Upper lobe of left lung (tissue), 4 donors: ENCODE measurements at regions not wholly inside any gene's neighbourhood (a gene's known extent, or its start where the extent isn't known, plus 50 kb on each side); places are given as distances from the start of the nearest gene placed in this dataset.

Experiments
- POLR2AphosphoS5 ChIP-seq, 2 donors: sonication (generic); formaldehyde crosslinking; IDR thresholded peaks; one replicate each; pipeline ENCODE4 v1.5.1; 2017; ENCODE audit warnings: antibody characterized with exemption in 2 of 2
- TF ChIP-seq, protein P1 (sequence below), 6 experiments: fragments of 450-650 bp in 4 of 6; fragments of 200-600 bp in 2 of 6; sonication (generic) in 2 of 6; IDR thresholded peaks; one replicate each; pipeline ENCODE4 v1.5.1; 2016 to 2019; ENCODE audit warnings: antibody characterized with exemption in 6 of 6

DNA sequence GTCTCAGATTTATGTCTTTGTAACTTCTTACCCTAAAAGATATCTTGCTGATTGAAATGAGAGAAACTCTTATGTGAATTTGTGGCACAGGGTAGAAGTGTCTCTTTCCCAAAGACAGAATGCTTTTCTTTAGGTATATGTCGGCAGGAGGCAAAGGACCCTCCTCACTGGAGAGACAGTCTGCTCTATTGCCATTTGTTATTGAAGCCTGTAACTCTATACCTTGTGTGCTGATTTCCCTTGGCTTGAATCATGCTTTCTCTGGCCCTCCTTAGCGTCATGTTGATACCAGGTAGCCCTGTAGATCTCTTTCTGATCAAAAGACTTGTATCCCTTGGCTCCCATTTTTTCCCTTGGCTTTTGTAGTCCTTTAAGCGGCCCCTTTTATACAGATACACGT is 284.3 kb downstream of the CXXC4 start:
- TF ChIP-seq, protein P1, sequence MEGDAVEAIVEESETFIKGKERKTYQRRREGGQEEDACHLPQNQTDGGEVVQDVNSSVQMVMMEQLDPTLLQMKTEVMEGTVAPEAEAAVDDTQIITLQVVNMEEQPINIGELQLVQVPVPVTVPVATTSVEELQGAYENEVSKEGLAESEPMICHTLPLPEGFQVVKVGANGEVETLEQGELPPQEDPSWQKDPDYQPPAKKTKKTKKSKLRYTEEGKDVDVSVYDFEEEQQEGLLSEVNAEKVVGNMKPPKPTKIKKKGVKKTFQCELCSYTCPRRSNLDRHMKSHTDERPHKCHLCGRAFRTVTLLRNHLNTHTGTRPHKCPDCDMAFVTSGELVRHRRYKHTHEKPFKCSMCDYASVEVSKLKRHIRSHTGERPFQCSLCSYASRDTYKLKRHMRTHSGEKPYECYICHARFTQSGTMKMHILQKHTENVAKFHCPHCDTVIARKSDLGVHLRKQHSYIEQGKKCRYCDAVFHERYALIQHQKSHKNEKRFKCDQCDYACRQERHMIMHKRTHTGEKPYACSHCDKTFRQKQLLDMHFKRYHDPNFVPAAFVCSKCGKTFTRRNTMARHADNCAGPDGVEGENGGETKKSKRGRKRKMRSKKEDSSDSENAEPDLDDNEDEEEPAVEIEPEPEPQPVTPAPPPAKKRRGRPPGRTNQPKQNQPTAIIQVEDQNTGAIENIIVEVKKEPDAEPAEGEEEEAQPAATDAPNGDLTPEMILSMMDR (IDR thresholded peaks at IDR 0.05): no peak
- TF ChIP-seq POLR2AphosphoS5 (IDR thresholded peaks at IDR 0.05): no peak
